Esophagus muscularis mucosa (tissue), 4 donors: ENCODE measurements at regions not wholly inside any gene's neighbourhood (a gene's known extent, or its start where the extent isn't known, plus 50 kb on each side); places are given as distances from the start of the nearest gene placed in this dataset.
"Not testable (repeated sequence)": the region's sequence is repeated elsewhere in the genome, so short reads cannot be mapped to it uniquely, and the experiment has no call there.

ENCODE experiments used
- DNase-seq: peaks from one replicate; pipeline ENCODE4 v3.0.0-alpha.2; 2017; ENCODE audit errors: extremely low spot score
- H3K27ac ChIP-seq, 4 donors: fragments of 200-600 bp; sonication (generic); replicated peaks in 1 of 4; 1 replicate in 3 of 4; 2 replicates in 1 of 4; pipeline ENCODE4 v1.5.1; 2016 to 2019; ENCODE audit warnings: mild to moderate bottlenecking in 1 of 4
- H3K27me3 ChIP-seq, 4 donors: fragments of 200-600 bp; sonication (generic); one replicate each; pipeline versions ENCODE4 v1.5.1 to v1.6.0; 2016 to 2019
- H3K36me3 ChIP-seq, 4 donors: fragments of 200-600 bp; sonication (generic); one replicate each; pipeline ENCODE4 v1.5.1; 2016 to 2019
- H3K4me1 ChIP-seq, 4 donors: fragments of 200-600 bp; sonication (generic); one replicate each; pipeline ENCODE4 v1.5.1; 2016 to 2019
- H3K4me3 ChIP-seq, 4 donors: fragments of 200-600 bp; sonication (generic); 1 replicate in 2 of 4; 2 replicates in 2 of 4; pipeline ENCODE4 v1.5.1; 2016 to 2019; ENCODE audit warnings: mild to moderate bottlenecking in 4 of 4, moderate library complexity in 1 of 4
- H3K9me3 ChIP-seq, 4 donors: fragments of 200-600 bp; sonication (generic); 1 replicate in 3 of 4; 2 replicates in 1 of 4; pipeline ENCODE4 v1.5.1; 2016 to 2019
- CTCF ChIP-seq, 3 experiments: fragments of 200-600 bp in 2 of 3; fragments of 450-650 bp in 1 of 3; sonication (generic) in 2 of 3; IDR thresholded peaks; one replicate each; pipeline ENCODE4 v1.5.1; 2017 to 2019; ENCODE audit warnings: antibody characterized with exemption in 3 of 3, mild to moderate bottlenecking in 2 of 3, moderate library complexity in 1 of 3
- EP300 ChIP-seq: sonication (generic); formaldehyde crosslinking; IDR thresholded peaks from one replicate; pipeline ENCODE4 v1.6.1; 2017; ENCODE audit warnings: antibody characterized with exemption
- POLR2A ChIP-seq: fragments of 450-650 bp; IDR thresholded peaks from one replicate; pipeline ENCODE4 v1.6.1; 2017; ENCODE audit warnings: antibody characterized with exemption, moderate library complexity, mild to moderate bottlenecking, low read depth
- POLR2AphosphoS5 ChIP-seq, 2 donors: sonication (generic); formaldehyde crosslinking; IDR thresholded peaks; one replicate each; pipeline ENCODE4 v1.6.1; 2017; ENCODE audit warnings: antibody characterized with exemption in 2 of 2
- WGBS: methylation state at CpG from one replicate; pipeline ENCODE4 v1.1.5; 2018; 5-methylcytosine and 5-hydroxymethylcytosine counted together
- intact Hi-C: fragments of 100-400 bp; cut with DNase I; formaldehyde crosslinking; loops from one replicate; pipeline ENCODE4 v1.15.1; 2023

- intact Hi-C loops, H3K27ac ChIP-seq, H3K9me3 ChIP-seq, H3K4me3 ChIP-seq, DNase-seq, H3K4me1 ChIP-seq, H3K27me3 ChIP-seq, H3K36me3 ChIP-seq: not testable (repeated sequence)
- 88% methylated on average over 3 of the region's 5 CpGs for WGBS
Measured at GRCh38 chr4:86413426-86413825, 53.6 kb upstream of the MAPK10 start.

GRCh38 chr4:86414686-86415085 is 54.8 kb upstream of the MAPK10 start:
- intact Hi-C loops, result no loop called here
- TF ChIP-seq POLR2A, result no peak
- TF ChIP-seq CTCF (IDR thresholded peaks at IDR 0.05), result no peak
- TF ChIP-seq EP300, result no peak
- no peak for TF ChIP-seq POLR2AphosphoS5 (IDR thresholded peaks at IDR 0.05)
- Histone ChIP-seq H3K9me3 (peaks cover 0 to 8% (median 3%) of the 10 kb centered on the region in 4 donors), H3K36me3 (no peaks in the 10 kb centered on the region), H3K27me3 (no peaks in the 10 kb centered on the region), H3K4me3 (no peak overlapping the region), H3K4me1 (no peaks in the 10 kb centered on the region), H3K27ac (no peak overlapping the region)
- WGBS, result 88% methylated on average over 2 of the region's 2 CpGs
- DNase-seq, result no peak

- 95% methylated on average over 3 of the region's 3 CpGs for WGBS
- intact Hi-C loops, result no loop called here
Measured at GRCh38 chr4:86416081-86416480, 56.2 kb upstream of the MAPK10 start.

GRCh38 chr4:86421461-86421860 is 61.6 kb upstream of the MAPK10 start:
- 96% methylated on average over 6 of the region's 6 CpGs for WGBS
- TF ChIP-seq EP300 (no peak), POLR2A (no peak), CTCF (IDR thresholded peaks at IDR 0.05) (no peak), POLR2AphosphoS5 (IDR thresholded peaks at IDR 0.05) (no peak)
- Histone ChIP-seq H3K9me3 (no peaks in the 10 kb centered on the region), H3K27me3 (no peaks in the 10 kb centered on the region), H3K4me1 (no peaks in the 10 kb centered on the region), H3K27ac (no peak overlapping the region), H3K4me3 (no peak overlapping the region), H3K36me3 (no peaks in the 10 kb centered on the region)
- intact Hi-C loops, result no loop called here
- DNase-seq, result no peak

More at GRCh38 chr4:86416081-86416480, 56.2 kb upstream of the MAPK10 start:
- H3K9me3 ChIP-seq, result peaks cover 0 to 8% (median 3%) of the 10 kb centered on the region in 4 donors
- no peak for TF ChIP-seq POLR2A
- no peak for TF ChIP-seq CTCF (IDR thresholded peaks at IDR 0.05)
- TF ChIP-seq EP300, result no peak
- no peak for TF ChIP-seq POLR2AphosphoS5 (IDR thresholded peaks at IDR 0.05)
- no peaks in the 10 kb centered on the region for H3K36me3 ChIP-seq
- no peaks in the 10 kb centered on the region for H3K27me3 ChIP-seq
- no peak for DNase-seq
- H3K27ac ChIP-seq, result no peak overlapping the region
- no peaks in the 10 kb centered on the region for H3K4me1 ChIP-seq
- H3K4me3 ChIP-seq, result no peak overlapping the region

GRCh38 chr4:86431543-86432116 is 71.8 kb upstream of the MAPK10 start:
- H3K4me3 ChIP-seq, result no peak overlapping the region
- no peaks in the 10 kb centered on the region for H3K4me1 ChIP-seq
- 95% methylated on average over 6 of the region's 6 CpGs for WGBS
- intact Hi-C loops, result no loop called here
- no peak overlapping the region for H3K27ac ChIP-seq
- no peak for TF ChIP-seq EP300
- no peak for TF ChIP-seq POLR2AphosphoS5 (IDR thresholded peaks at IDR 0.05)
- TF ChIP-seq CTCF (IDR thresholded peaks at IDR 0.05), result no peak
- no peak for TF ChIP-seq POLR2A
- no peaks in the 10 kb centered on the region for H3K36me3 ChIP-seq
- no peaks in the 10 kb centered on the region for H3K9me3 ChIP-seq
- DNase-seq, result no peak
- H3K27me3 ChIP-seq, result no peaks in the 10 kb centered on the region
